B cell (primary cell): ENCODE measurements at regions not wholly inside any gene's neighbourhood (a gene's known extent, or its start where the extent isn't known, plus 50 kb on each side); places are given as distances from the start of the nearest gene placed in this dataset.

ENCODE experiments used
- ATAC-seq: fragments of 200-7000 bp; cut with Tn5 transposase; one replicate; pipeline ENCODE4 v1.10.0; 2021; ENCODE audit warnings: low read depth, mild to moderate bottlenecking, moderate number of reproducible peaks, moderate library complexity
- CTCF ChIA-PET: fragments of 350-600 bp; sonication (Branson Sonifier 250); formaldehyde crosslinking; loops from one replicate; lab custom pipeline; 2021; ENCODE audit warnings: antibody characterized with exemption, inconsistent platforms; lab: Charles Lee
- POLR2A ChIA-PET: fragments of 350-600 bp; sonication (Branson Sonifier 250); formaldehyde crosslinking; loops from one replicate; lab custom pipeline; 2021; ENCODE audit warnings: antibody characterized with exemption; lab: Charles Lee
- DNase-seq: peaks from one replicate; pipeline ENCODE4 v3.0.0; 2013
- H2AFZ ChIP-seq: 2 replicates; pipeline ENCODE4 v1.6.1; 2012; ENCODE audit warnings: mild to moderate bottlenecking, low read depth, low read length; ENCODE audit not compliant: insufficient read depth, poor library complexity, severe bottlenecking
- H3K27ac ChIP-seq, 2 donors: 1 replicate in 1 of 2; 2 replicates in 1 of 2; pipeline ENCODE4 v1.5.1; 2012 to 2013; ENCODE audit warnings: low read length in 2 of 2, mild to moderate bottlenecking in 2 of 2, moderate library complexity in 1 of 2
- H3K27me3 ChIP-seq, 4 experiments: fragments of 200-600 bp in 1 of 4; sonication (generic) in 1 of 4; replicated peaks in 1 of 4; 1 replicate in 2 of 4; 2 replicates in 2 of 4; pipeline versions ENCODE4 v1.6.1 to v1.7.0; 2013 to 2016; ENCODE audit warnings: low read length in 3 of 4, mild to moderate bottlenecking in 2 of 4, mixed read lengths in 1 of 4, moderate library complexity in 1 of 4; ENCODE audit not compliant: insufficient read depth in 4 of 4, control insufficient read depth in 3 of 4; ENCODE audit errors: control extremely low read depth in 1 of 4
- H3K36me3 ChIP-seq, 2 experiments: replicated peaks in 1 of 2; 1 replicate in 1 of 2; 2 replicates in 1 of 2; pipeline versions ENCODE4 v1.6.1 to v1.7.1; 2013; ENCODE audit warnings: low read length in 1 of 2; ENCODE audit not compliant: insufficient read depth in 2 of 2, control insufficient read depth in 1 of 2; ENCODE audit errors: control extremely low read depth in 1 of 2, extremely low read depth in 1 of 2
- H3K4me1 ChIP-seq, 2 donors: fragments of 200-600 bp in 1 of 2; sonication (generic) in 1 of 2; 1 replicate in 1 of 2; 2 replicates in 1 of 2; pipeline versions ENCODE4 v1.5.1 to v1.6.1; 2013 to 2017; ENCODE audit warnings: low read length in 2 of 2; ENCODE audit not compliant: control insufficient read depth in 2 of 2, insufficient read depth in 2 of 2
- H3K4me2 ChIP-seq: replicated peaks from 2 replicates; pipeline ENCODE3; 2012; ENCODE audit warnings: mild to moderate bottlenecking, low read depth, low read length; ENCODE audit not compliant: poor library complexity, severe bottlenecking
- H3K4me3 ChIP-seq, 5 experiments: fragments of 200-600 bp in 1 of 5; sonication (generic) in 1 of 5; 1 replicate in 3 of 5; 2 replicates in 2 of 5; pipeline versions ENCODE4 v1.5.1 to v1.7.0; 2011 to 2016; ENCODE audit warnings: low read length in 4 of 5, mild to moderate bottlenecking in 4 of 5, low read depth in 2 of 5, control low read depth in 1 of 5, moderate library complexity in 1 of 5; ENCODE audit not compliant: insufficient read depth in 1 of 5; ENCODE audit errors: control extremely low read depth in 1 of 5, extremely low read depth in 1 of 5
- H3K79me2 ChIP-seq: fragments of 200-600 bp; sonication (generic); one replicate; pipeline ENCODE4 v1.6.0; 2016; ENCODE audit warnings: low read length; ENCODE audit not compliant: control insufficient read depth, insufficient read depth
- H3K9ac ChIP-seq: fragments of 200-600 bp; sonication (generic); 2 replicates; pipeline ENCODE4 v1.6.1; 2017; ENCODE audit warnings: mild to moderate bottlenecking, low read length, moderate library complexity
- H3K9me3 ChIP-seq, 3 donors: one replicate each; pipeline versions ENCODE4 v1.6.1 to v1.7.1; 2013; ENCODE audit warnings: low read length in 2 of 3; ENCODE audit not compliant: control insufficient read depth in 2 of 3, insufficient read depth in 1 of 3; ENCODE audit errors: control extremely low read depth in 1 of 3
- H4K20me1 ChIP-seq: 2 replicates; pipeline ENCODE4 v1.6.0; 2012; ENCODE audit warnings: mild to moderate bottlenecking, low read length; ENCODE audit not compliant: insufficient read depth, control insufficient read depth, poor library complexity, severe bottlenecking
- H3K27ac Mint-ChIP-seq: one replicate; pipeline ENCODE4 v1.8.0; 2021; ENCODE audit warnings: mixed read lengths
- H3K27me3 Mint-ChIP-seq: one replicate; pipeline ENCODE4 v1.8.0; 2021; ENCODE audit warnings: mixed read lengths
- H3K4me1 Mint-ChIP-seq: one replicate; pipeline ENCODE4 v1.8.0; 2021; ENCODE audit warnings: mixed read lengths
- H3K4me3 Mint-ChIP-seq: one replicate; pipeline ENCODE4 v1.8.0; 2021; ENCODE audit warnings: mixed read lengths
- H3K9me3 Mint-ChIP-seq: one replicate; pipeline ENCODE4 v1.8.0; 2022; ENCODE audit warnings: mixed read lengths; ENCODE audit not compliant: insufficient read depth
- EZH2 ChIP-seq: IDR thresholded peaks from 2 replicates; pipeline ENCODE4 v1.6.1; 2012; ENCODE audit warnings: borderline replicate concordance, low read depth, mild to moderate bottlenecking, moderate library complexity, low read length; ENCODE audit not compliant: insufficient read depth, poor library complexity, severe bottlenecking
- WGBS: methylation state at CpG from one replicate; pipeline ENCODE4 v1.1.5; 2013; ENCODE audit warnings: missing lambda C conversion rate; ENCODE audit not compliant: insufficient coverage; 5-methylcytosine and 5-hydroxymethylcytosine counted together
- intact Hi-C: fragments of 100-400 bp; cut with micrococcal nuclease; formaldehyde crosslinking; loops from one replicate; pipeline ENCODE4 v1.10.0; 2022
- TF ChIP-seq, protein P1 (sequence below): fragments of 200-600 bp; IDR thresholded peaks from one replicate; pipeline ENCODE4 v1.8.0; 2022; ENCODE audit warnings: antibody characterized with exemption, mild to moderate bottlenecking

DNA sequence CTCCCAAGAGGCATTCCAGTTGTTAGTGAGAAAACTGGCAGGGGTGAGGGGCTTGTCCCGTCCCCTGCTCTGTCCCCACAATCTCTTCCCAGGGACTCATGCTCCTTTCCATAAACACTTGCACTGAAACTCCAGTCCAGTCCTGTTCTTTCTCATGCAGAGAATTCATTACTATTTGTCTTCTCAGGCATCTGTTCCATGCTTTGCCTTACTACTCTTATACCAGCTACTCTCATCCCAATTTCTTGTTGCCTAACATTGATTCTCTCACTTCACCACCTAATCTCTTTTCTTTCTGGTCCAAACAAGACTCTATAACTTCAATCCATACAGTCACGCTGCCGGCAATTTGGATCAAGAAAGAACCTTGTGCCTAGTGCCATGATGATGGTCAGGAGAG, 97.1 kb upstream of the VEGFC start:
- no peak overlapping the region for H3K4me3 Mint-ChIP-seq
- WGBS: no CpG with 5 or more reads among the region's 3 CpGs
- no peaks in the 10 kb centered on the region for H3K9me3 Mint-ChIP-seq

DNA sequence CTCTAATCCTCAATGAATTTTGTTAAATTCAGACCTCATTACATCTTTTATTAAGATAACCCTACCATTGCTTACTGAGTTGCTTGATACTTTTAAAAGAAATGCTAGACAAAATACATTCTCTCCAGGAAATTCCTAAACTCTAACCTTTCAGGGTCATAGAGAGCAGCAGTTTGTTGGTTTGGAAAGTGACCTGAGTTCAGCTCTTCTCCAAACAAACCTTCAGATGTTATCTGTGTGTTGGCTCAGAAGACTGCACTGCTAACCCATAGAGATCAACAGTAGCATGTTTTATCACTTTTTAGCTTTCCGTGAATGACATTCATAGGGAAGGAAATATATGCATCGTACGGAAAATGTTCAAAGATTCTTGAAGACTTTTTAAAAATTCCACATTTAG, 101.8 kb upstream of the VEGFC start:
- Mint-ChIP-seq H3K27ac (no peak overlapping the region), H3K9me3 (no peaks in the 10 kb centered on the region), H3K4me1 (no peaks in the 10 kb centered on the region), H3K27me3 (no peaks in the 10 kb centered on the region), H3K4me3 (no peak overlapping the region)
- Histone ChIP-seq H2AFZ (no peak overlapping the region), H4K20me1 (no peaks in the 10 kb centered on the region), H3K4me2 (no peak overlapping the region), H3K36me3 (no peaks in the 10 kb centered on the region), H3K4me3 (no peak overlapping the region), H3K27ac (no peak overlapping the region), H3K9me3 (no peaks in the 10 kb centered on the region), H3K79me2 (no peaks in the 10 kb centered on the region), H3K27me3 (no peaks in the 10 kb centered on the region), H3K4me1 (no peaks in the 10 kb centered on the region), H3K9ac (no peak overlapping the region)
- no CpG with 5 or more reads among the region's 3 CpGs for WGBS
- CTCF ChIA-PET: no interaction called here
- ATAC-seq (no peak), DNase-seq (no peak)
- TF ChIP-seq, protein P1, sequence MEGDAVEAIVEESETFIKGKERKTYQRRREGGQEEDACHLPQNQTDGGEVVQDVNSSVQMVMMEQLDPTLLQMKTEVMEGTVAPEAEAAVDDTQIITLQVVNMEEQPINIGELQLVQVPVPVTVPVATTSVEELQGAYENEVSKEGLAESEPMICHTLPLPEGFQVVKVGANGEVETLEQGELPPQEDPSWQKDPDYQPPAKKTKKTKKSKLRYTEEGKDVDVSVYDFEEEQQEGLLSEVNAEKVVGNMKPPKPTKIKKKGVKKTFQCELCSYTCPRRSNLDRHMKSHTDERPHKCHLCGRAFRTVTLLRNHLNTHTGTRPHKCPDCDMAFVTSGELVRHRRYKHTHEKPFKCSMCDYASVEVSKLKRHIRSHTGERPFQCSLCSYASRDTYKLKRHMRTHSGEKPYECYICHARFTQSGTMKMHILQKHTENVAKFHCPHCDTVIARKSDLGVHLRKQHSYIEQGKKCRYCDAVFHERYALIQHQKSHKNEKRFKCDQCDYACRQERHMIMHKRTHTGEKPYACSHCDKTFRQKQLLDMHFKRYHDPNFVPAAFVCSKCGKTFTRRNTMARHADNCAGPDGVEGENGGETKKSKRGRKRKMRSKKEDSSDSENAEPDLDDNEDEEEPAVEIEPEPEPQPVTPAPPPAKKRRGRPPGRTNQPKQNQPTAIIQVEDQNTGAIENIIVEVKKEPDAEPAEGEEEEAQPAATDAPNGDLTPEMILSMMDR: no peak
- no peak for TF ChIP-seq EZH2
- intact Hi-C loops: no loop called here
- POLR2A ChIA-PET: no interaction called here

More for the DNA sequence above, 97.1 kb upstream of the VEGFC start:
- Histone ChIP-seq H3K4me2 (no peak overlapping the region), H3K27me3 (no peaks in the 10 kb centered on the region), H3K9ac (no peak overlapping the region), H2AFZ (no peak overlapping the region), H3K36me3 (no peaks in the 10 kb centered on the region), H3K4me3 (no peak overlapping the region), H4K20me1 (no peaks in the 10 kb centered on the region), H3K4me1 (no peaks in the 10 kb centered on the region), H3K27ac (no peak overlapping the region), H3K79me2 (no peaks in the 10 kb centered on the region), H3K9me3 (no peaks in the 10 kb centered on the region)
- ChIA-PET CTCF (no interaction called here), POLR2A (no interaction called here)
- DNase-seq (no peak), ATAC-seq (no peak)
- Mint-ChIP-seq H3K27ac (no peak overlapping the region), H3K4me1 (no peaks in the 10 kb centered on the region), H3K27me3 (no peaks in the 10 kb centered on the region)
- TF ChIP-seq, protein P1: no peak
- TF ChIP-seq EZH2: no peak
- intact Hi-C loops: no loop called here
